ENCODE measurements at regions not wholly inside any gene's neighbourhood (a gene's known extent, or its start where the extent isn't known, plus 50 kb on each side); places are given as distances from the start of the nearest gene placed in this dataset.

DNA sequence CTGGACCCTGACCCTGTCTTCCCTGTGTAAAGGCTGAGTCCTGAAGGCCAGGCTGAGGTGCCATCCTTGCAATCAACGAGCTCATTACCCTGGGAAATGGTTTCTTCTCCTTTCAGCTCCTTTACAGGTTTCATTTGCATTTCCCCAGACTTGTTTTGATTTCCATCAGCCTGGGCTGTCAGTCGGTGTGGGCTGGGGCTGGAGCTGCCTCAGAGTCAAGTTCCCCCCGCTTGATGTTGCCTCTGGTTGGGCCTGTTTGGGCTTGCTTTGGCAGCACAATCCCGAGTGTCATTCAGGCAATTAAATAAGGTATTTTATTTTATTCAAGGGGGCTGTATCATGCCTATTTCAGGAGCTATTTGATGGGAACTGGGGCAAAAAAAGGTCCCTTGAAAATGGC is 424.9 kb downstream of the INSC start:
- DNase-seq (ENCODE audit: low read depth) = no peak

DNA sequence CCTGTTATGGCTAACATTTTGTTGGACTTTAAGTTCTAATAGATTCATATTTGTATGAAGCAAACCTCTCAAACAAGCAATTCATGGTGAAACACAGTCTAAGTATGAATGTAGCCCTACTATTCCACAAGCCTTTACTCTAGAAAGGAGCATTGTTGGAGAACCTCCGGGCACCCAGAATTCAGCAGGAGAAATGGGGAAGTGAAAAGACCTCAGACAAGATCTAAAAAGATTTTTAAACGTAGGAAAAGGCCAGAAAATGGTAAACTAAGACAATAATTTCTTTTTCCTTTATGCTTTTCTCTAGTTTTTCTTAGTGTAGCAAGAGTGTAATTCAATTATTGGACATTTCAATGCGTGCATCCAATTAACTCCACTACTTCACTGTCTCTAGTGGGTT is 426.4 kb downstream of the INSC start:
- DNase-seq (ENCODE audit: low read depth) = no peak

DNA sequence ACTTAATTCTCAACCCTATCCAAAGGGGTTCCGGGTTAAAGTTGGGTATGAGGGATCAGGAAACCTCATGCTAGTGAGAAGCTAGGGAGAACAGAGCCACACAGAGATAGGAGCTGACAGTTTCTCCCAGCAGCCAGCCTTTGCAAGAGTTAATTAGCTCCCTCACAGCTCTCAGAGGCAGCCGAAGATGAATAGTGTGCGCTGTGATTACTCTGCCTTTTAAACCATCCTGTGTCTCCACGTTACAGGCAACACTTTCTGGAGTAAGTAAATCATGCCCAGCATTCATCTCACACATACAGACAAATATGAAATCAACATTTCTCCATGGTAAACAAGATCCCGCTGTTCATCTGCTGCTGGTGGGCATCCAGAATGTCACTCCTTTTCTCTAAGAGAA is 429.6 kb downstream of the INSC start:
- no peak for DNase-seq (ENCODE audit: low read depth)

DNA sequence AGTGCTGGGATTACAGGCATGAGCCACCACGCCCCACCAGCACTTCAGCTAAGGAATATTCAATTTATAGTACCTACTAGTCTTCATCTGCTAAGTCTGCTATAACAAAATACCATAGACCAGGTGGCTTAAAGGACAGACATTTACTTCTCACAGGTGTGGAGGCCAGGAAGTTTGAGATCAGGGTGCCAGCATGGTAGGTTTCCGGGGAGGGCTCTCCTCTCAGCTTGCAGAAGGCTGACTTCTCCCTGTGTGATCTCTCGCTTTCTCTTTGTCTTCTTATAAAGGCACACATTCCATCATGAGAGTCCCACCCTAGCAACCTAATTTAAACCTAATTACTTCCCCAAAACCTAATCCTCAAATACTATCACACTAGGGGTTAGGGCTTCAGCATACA is 433.0 kb downstream of the INSC start:
- DNase-seq (ENCODE audit: low read depth) = no peak

DNA sequence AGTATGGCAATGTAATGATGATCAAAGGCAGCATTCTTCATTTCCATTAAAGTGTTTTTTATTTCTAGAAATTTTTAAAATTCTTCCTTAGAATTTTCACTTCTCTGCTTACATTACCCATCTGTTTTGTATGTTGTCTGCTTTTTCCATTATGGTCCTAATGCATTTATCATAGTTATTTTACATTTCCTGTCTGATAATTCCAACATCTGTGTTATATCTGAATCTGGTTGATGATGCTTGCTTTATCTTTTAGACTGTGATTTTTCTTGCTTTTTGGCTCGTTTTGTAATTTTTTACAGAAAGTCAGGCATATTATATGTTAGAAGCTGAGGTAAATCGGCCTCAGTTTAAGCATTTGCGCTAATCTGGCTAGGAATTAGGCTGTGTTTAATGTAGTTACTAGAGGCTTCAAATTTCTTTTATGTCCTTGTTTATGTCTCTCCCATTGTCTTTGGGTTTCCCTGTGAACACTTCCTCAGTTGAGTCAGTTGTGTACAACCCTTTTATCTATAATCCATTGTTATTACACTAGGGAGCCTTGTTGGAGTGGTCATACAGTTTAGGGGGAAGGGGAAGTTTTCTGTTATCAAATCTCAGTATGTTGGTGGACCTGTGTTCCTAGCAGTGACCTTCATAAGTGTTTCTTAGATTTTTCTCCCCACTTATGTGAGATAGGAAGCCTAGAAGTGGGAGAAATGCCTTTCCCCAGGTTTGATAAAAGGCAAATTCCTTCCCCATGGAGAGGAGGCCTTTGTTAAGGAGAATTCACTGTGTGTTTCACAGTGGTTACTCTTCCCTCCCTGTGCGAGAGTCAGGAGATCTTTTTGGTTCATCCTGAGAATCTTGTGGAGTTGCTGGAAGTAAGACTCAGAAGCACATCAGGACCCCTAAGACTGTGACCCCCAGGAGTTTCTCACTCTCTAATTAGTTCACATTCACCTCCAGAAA is 437.5 kb downstream of the INSC start:
- DNase-seq (ENCODE audit: low read depth) = no peak

DNA sequence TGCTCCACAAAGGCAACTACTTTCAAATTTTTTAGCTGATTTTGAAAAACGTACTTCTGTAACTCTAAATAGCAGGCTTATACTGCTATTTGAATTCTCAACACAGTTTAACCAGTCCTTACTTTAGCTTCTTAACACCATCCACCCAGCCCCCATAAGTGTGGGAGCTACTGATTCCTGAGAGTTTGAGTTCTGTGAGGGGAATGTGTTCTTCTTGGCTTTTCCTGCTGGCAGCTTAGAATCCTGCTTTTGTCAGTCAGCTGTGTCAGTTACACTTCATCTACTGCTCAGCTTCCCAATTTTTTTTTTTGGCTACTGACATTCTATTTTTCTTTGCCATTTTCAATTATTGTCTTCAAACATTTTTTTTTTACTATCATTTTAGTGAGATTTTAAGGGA is 440.4 kb downstream of the INSC start:
- no peak for DNase-seq (ENCODE audit: low read depth)

DNA sequence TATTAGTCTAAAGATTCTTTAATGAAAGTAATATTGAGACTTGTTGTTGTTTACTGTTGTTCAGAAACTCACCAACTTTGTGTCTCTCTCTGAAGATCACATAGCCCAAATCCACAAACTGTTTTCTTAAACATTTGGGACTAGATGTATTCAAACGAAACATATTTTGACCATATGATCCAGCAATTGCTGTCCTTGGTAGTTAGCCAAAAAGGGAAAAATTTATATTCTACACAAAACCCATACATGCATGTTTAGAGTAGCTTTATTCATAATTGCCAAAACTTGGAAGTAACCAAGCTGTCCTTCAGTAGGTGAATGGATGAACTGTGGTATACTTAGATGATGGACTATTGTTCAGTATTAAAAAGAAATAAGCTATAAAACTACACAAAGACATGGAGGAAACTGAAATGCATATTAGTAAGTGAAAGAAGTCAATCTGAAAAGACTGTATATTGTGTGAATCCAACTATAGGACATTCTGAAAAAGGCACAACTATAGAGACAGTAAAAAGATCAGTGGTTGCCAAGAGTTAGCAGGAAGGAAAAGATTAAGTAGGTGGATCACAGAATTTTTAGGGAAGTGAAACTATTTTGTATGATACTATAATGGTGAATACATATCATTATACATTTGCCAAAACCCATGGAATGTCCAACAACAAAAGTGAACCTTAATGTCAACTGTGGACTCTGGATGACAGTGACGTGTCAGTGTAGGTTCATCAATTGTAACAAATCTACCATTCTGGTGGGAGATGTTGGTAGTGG is 442.9 kb downstream of the INSC start:
- DNase-seq (ENCODE audit: low read depth) = no peak

DNA sequence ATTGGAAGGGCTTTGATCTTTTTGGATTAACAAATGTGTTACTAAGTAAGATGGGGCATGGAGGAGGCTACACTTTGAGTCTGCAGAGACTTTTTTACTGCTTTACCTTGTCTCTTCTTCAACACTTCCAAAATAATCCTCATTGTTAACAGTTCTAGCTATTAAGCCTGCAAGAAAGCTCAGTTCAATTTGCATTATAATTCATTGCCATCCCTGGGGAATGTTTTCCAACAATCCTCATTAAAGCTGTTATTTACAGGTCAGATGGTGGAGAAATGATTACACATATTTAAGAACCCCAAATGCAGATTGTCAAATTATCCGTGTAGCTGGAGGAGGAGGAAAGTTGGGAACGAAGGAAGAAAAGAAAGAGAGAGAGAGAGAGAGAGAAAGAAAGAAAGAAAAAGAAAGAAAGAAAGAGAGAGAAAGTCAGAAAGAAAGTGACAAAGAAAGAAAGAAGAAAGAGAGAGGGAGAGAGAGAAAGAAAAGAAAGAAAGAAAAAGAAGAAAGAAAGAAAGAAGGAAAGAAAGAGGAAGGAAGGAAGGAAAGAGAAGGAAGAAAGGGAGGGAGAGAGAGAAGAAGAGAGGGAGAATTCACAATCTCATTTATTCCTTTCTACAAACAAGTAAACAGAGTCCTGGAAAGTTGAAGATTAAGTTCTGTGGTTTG is 443.9 kb downstream of the INSC start:
- DNase-seq (ENCODE audit: low read depth) = no peak

DNA sequence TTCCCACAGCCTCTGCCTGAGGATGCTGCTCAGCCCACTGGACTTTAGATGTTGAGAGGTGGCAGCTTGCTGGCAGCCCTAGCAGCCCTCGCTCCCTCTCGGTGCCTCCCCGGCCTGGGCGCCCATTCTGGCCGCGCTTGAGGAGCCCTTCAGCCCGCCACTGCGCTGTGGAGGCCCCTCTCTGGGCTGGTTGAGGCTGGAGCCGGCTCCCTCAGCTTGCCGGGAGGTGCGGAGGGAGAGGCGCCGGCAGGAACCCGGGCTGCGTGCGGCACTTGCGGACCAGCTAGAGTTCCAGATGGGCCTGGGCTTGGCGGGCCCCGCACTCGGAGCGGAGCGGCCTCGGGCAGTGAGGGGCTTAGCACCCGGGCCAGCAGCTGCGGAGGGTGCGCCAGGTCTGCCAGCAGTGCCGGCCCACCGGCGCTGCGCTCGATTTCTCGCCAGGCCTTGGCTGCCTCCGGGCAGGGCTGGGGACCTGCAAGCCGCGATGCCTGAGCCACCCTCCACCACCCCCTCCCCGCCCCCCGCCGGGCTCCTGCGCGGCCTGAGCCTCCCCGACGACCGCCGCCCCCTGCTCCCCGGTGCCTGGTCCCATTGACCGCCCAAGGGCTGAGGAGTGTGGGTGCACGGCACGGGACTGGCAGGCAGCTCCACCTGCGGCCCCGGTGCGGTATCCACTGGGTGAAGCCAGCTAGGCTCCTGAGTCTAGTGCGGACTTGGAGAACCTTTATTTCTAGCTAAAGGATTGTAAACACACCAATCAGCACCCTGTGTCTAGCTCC is 446.2 kb downstream of the INSC start:
- DNase-seq (ENCODE audit: low read depth) = no peak

DNA sequence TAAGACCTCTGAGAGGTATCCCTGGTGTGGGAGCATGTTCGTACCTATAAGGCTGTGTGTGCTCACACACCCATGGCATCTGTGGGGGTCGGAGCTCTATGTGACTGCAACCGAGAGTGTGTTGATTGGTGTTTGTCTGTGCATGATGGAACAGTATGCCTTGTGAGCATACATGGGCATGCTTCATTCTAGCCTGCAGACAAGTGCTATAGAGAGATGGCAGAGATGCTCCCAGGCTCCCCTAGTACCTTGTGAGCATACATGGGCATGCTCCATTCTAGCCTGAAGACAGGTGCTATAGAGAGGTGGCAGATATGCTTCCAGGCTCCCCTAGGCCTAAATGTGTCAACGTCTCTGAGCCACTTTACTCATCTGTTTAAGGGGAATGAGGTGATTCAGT is 447.5 kb downstream of the INSC start:
- DNase-seq (ENCODE audit: low read depth) = no peak

DNA sequence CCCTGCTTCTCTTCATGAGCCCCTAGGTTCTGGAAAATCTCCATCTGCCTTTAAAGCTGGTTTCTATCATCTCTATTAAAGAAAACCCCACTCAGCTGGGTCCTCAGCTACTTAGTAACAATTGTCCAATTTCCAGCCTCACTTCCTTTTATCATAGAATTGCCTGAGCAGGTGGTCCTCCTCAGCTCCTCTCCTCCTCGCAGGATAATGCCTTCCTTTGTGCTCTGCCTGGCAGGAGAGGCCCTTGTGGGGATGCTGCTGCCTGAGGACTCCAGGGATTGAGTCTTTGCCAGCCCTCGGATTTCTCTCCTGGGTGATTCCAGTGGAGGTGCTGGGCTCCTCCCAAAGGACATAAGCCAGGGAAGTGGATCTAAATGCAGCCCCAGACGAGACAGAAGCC is 448.3 kb downstream of the INSC start:
- no peak for DNase-seq (ENCODE audit: low read depth)

DNA sequence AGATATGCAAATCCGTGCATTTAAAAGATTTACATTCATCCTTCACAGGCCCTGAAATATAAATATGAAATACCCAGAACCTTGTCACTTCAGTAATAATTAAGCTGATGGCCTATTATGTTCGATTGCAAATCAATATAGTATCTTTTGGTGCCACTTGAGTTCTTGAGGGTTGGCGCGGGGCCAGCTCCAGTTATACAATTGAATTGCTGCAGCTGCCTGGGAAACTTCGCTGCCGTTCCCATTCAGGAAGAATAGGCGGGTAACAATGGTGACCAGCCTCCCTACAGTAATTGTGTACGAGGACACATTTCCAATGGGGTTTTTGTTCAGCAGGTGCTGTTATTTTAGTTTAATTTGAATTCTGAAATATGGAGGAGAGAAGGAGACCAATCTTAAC is 451.2 kb downstream of the INSC start:
- no peak for DNase-seq (ENCODE audit: low read depth)

DNA sequence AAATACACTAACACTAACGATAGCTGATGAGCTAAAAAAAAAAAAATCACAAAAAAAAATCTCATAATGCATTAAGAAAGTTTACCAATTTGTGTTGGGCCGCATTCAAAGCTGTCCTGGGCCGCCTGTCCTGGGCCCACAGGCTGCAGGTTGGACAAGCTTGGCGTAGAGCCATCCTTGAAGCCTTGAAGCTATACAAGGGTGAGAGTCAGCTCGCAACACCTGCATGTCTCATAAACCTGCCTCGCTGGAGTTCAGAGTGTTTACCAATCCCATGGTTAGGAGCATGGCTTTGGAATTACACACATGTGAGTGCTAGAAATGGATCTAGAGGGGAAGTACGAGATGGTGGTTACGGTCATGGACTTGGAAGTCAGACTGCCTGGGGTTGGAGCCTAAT is 453.7 kb downstream of the INSC start:
- no peak for DNase-seq (ENCODE audit: low read depth)

DNA sequence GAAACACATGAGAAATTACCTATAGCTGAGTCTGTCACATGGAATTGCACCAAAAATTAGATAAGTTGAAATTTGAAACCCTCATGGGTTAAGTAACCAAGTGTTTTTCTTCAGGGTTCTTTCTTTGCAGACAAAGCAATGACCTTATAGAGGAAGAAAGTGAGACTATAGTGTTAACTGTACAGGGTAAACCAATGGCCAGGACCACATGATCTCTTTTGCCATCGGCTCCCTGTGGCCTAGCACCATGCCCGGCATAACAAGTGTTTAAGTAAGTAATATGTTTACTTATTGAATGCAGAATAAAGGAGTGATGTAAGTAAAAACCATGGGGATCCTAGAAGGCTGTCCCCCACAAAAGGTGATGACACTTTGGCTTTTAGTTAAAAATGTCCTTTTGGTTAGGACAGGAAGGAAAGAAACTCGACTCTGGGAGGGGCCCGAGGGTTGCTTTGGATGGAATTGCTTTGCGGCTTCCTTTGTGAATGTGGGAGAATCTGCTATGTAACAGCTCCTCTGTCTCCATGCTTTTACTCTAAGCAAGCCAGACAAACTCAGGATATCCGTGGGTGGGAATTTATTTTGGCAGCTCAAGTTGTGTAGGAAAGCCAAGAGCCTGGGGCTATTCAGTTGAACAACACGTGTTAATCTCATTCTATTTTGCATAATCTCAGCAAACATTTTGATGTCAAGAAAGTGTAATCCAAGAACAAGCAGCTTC is 454.7 kb downstream of the INSC start:
- no peak for DNase-seq (ENCODE audit: low read depth)

DNA sequence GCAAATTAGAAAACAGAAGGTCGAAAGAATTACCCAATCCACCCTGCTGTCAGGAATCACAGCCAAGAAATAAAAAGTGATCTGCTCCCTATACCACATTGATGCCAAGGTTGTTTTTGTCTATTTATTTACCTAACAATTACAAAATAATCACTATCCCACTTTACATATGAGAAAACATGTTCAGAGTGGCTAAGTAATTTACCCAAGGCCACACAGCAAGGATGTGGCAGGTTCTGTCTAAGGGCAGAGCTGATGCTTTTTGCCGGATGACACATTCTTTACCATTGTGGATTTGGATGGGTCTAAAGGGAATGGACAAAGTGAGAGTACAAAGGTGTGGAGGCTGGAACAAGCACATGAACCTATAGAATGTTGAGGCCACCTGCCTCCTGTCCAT is 460.7 kb downstream of the INSC start:
- no peak for DNase-seq (ENCODE audit: low read depth)

DNA sequence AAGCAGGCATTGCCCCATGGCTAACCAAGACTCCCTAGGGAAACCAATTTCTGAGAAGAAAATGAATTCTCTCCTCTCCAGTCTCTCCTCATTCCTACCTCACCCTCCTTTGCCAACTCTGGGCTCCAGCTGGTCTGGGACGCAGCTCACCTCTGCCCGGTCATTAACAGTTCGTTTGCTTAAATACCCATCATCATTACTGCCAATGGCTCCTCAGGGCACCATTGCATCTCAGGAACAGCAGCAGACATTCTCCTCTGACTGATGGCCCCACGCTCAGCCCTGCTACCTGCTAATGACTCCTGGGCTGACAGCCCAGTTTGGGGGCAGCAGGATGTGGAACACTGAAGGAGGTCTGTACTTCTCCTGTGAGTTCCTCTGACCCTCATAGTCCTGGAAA is 462.0 kb downstream of the INSC start:
- DNase-seq (ENCODE audit: low read depth) = no peak

DNA sequence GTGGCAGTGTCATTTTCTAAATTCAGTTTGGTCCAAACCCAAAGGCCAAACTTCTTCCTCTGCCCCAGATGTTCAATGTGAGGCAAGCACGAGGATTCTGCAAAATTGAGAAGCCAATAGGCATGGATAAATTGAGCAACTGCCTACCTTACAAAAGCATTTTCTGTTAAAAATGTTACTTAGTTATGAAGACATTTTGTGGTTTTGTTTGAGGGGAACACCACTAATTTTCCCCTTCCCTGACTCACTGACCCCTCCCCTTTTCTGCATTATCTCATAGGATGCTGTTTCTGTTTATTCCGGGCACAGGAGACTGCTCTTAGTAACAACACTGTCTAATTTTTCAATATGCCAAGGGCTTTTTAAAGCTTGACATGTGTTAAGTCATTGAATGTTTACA is 462.8 kb downstream of the INSC start:
- DNase-seq (ENCODE audit: low read depth) = no peak

DNA sequence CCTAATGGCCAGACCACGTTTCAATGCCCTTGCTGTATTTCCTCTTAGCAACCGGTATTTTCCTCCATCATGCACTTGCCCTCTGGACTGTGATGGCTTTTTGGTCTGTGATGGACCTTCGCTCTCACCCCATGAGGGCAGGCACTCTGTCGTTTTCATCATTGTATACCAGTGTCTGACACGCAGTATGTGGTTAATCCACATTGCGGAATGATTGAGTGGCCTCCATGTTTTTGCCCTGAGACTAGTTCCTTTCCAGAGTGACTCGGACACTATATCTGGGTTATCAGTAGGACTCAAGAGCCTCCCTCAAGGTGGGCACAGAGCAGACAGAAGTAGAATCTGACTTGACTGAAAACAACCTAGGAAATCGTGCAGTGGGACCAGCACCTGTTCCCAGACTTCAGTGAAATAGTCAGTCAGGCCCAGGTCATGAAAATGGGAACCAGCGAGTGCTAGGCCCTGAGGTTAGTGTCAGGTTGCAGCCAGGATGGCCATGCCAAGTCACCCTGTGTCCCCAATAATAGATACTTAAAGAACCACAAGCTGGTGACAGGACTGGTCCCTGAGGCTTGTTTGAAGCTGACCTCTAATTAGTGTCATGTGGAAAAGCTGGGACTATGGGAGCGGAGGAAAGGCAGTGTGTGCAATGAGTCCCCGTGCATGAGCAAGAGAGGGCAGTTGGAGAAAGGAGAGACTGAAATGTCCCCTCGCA is 464.7 kb downstream of the INSC start:
- no peak for DNase-seq (ENCODE audit: low read depth)

DNA sequence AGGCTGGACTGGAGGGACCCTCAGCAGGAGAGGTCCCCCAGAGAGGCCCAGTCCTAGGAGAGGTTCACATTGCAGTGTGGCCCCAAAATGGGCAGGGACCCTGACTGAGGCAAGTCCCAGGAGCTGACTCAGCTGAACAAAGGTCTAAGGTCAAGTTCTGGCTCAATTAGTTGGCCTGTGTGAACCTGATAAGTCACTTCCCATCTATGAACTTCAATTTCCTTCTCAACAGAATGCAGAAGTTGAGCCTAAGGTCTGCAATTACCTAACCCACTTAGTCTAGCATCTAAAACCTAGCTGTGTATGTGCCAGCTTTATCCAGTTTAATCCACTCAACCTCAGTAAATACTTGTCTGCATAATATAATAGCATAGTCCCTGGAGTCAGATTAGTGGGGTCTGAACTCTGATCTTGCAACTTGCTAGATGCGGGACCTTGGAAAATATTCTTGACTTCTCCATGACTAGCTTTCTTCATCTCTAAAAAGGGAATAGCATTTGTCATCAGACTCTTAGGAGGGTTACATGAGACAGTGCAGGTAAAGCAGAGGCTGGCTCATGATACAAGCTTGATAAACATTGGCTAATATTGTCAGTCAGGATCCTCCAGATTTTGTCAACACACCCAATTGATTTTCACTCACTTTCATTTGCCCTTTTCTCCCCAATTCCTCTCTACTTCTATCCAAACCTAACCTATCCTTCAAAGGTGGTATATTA is 465.5 kb downstream of the INSC start:
- no peak for DNase-seq (ENCODE audit: low read depth)

DNA sequence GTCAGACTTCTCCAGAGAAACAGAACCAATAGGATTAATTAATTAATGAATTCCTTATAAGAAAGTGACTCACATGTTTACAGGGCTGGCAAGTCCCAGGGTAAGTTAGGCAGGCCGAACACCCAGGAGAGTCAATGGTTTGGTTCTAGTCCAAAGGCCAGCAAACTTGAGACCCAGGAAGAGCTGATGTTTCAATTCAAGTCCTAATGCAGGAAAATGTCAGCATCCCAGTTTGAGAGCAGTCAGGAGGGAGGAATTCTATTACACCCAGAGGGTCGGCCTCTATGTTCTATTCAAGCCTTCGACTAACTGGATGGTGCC is 466.0 kb downstream of the INSC start:
- DNase-seq (ENCODE audit: low read depth) = no peak

Data from non-pigmented ciliary epithelial cell (primary cell).